SK-N-SH (cell line): ENCODE measurements at regions not wholly inside any gene's neighbourhood (a gene's known extent, or its start where the extent isn't known, plus 50 kb on each side); places are given as distances from the start of the nearest gene placed in this dataset.

Source experiments
- CHD2 ChIP-seq: fragments of 150-350 bp; IDR thresholded peaks from 2 replicates; pipeline ENCODE4 v1.6.1; 2018; ENCODE audit warnings: low read length; ENCODE audit not compliant: partially characterized antibody
- CTCF ChIP-seq: fragments of 200-600 bp; sonication (generic); IDR thresholded peaks from 2 replicates; pipeline ENCODE4 v1.6.1; 2017; ENCODE audit warnings: antibody characterized with exemption, mild to moderate bottlenecking, moderate library complexity
- EZH2phosphoT487 ChIP-seq: fragments of 200-600 bp; sonication (generic); IDR thresholded peaks from 2 replicates; pipeline ENCODE4 v1.6.1; 2017; ENCODE audit warnings: low read depth, mixed run types, mild to moderate bottlenecking, antibody characterized with exemption, moderate library complexity, borderline replicate concordance
- FOSL2 ChIP-seq: IDR thresholded peaks from 2 replicates; pipeline ENCODE4 v1.4.0; 2012; ENCODE audit warnings: low read depth, mild to moderate bottlenecking, moderate library complexity, borderline replicate concordance
- FOXJ3 ChIP-seq: sonication (generic); formaldehyde crosslinking; IDR thresholded peaks from 2 replicates; pipeline ENCODE4 v1.5.1; 2020; ENCODE audit warnings: mild to moderate bottlenecking, missing genetic modification reagents
- FOXM1 ChIP-seq: IDR thresholded peaks from 2 replicates; pipeline ENCODE4 v1.4.0; 2012; ENCODE audit warnings: low read depth, mild to moderate bottlenecking
- GABPA ChIP-seq: IDR thresholded peaks from 2 replicates; pipeline ENCODE4 v1.4.0; 2012; ENCODE audit warnings: low read depth, mild to moderate bottlenecking
- MXI1 ChIP-seq: IDR thresholded peaks from 2 replicates; pipeline ENCODE4 v1.6.1; 2012; ENCODE audit warnings: mild to moderate bottlenecking, low read depth, low read length, improper control_type of control experiment
- POLR2AphosphoS5 ChIP-seq: IDR thresholded peaks from 2 replicates; pipeline ENCODE4 v1.6.1; 2012; ENCODE audit warnings: low read depth, low read length
- RCOR1 ChIP-seq: fragments of 150-350 bp; IDR thresholded peaks from 2 replicates; pipeline ENCODE4 v1.6.1; 2017; ENCODE audit warnings: antibody characterized with exemption, low read length
- YY1 ChIP-seq: IDR thresholded peaks from 2 replicates; pipeline ENCODE4 v1.4.0; 2012; ENCODE audit warnings: low read depth, mild to moderate bottlenecking

GRCh38 chr16:86905302-86905701 is 327.0 kb downstream of the FOXL1 start:
- TF ChIP-seq CTCF = no peak
- no peak for TF ChIP-seq RCOR1
- no peak for TF ChIP-seq MXI1
- TF ChIP-seq FOXJ3 = no peak
- TF ChIP-seq GABPA = no peak
- no peak for TF ChIP-seq FOXM1
- no peak for TF ChIP-seq EZH2phosphoT487
- no peak for TF ChIP-seq POLR2AphosphoS5
- TF ChIP-seq YY1 = no peak
- no peak for TF ChIP-seq FOSL2
- TF ChIP-seq CHD2 = no peak
